ENCODE measurements at regions not wholly inside any gene's neighbourhood (a gene's known extent, or its start where the extent isn't known, plus 50 kb on each side); places are given as distances from the start of the nearest gene placed in this dataset.
A peak's percentile ranks its signal among the peaks of the same experiment; 100 is the strongest.

GRCh38 chr10:43982250-43982649 lies 333.6 kb upstream of the ZNF32 start:
- DNase-seq (ENCODE audit: low spot score) (no peak), ATAC-seq (no peak)

- DNase-seq (ENCODE audit: low spot score) (no peak), ATAC-seq (no peak)
Observed at GRCh38 chr10:43981696-43982095, 333.0 kb upstream of the ZNF32 start.

GRCh38 chr10:43981232-43981631 lies 332.6 kb upstream of the ZNF32 start:
- DNase-seq (ENCODE audit: low spot score) (no peak), ATAC-seq (no peak)

GRCh38 chr10:43980715-43981114 lies 332.0 kb upstream of the ZNF32 start:
- DNase-seq (ENCODE audit: low spot score) (no peak), ATAC-seq (no peak)

GRCh38 chr10:43980313-43980712 lies 331.6 kb upstream of the ZNF32 start:
- no peak for DNase-seq (ENCODE audit: low spot score)
- peak; percentile 11 for ATAC-seq

GRCh38 chr10:43979551-43979950 lies 330.9 kb upstream of the ZNF32 start:
- DNase-seq (ENCODE audit: low spot score) (no peak), ATAC-seq (no peak)

GRCh38 chr10:43978936-43979335 lies 330.3 kb upstream of the ZNF32 start:
- ATAC-seq (no peak), DNase-seq (ENCODE audit: low spot score) (no peak)

- DNase-seq (ENCODE audit: low spot score) (no peak), ATAC-seq (no peak)
Observed at GRCh38 chr10:43978091-43978490, 329.4 kb upstream of the ZNF32 start.

- DNase-seq (ENCODE audit: low spot score) = no peak
- ATAC-seq = no peak
Observed at GRCh38 chr10:43976292-43976691, 327.6 kb upstream of the ZNF32 start.

- DNase-seq (ENCODE audit: low spot score) = no peak
Observed at GRCh38 chr10:43973801-43974200, 325.1 kb upstream of the ZNF32 start.

GRCh38 chr10:43972976-43973647 lies 324.4 kb upstream of the ZNF32 start:
- DNase-seq (ENCODE audit: low spot score) = no peak
- no peak for ATAC-seq

More at GRCh38 chr10:43973801-43974200, 325.1 kb upstream of the ZNF32 start:
- no peak for ATAC-seq

GRCh38 chr10:43971981-43972380 lies 323.3 kb upstream of the ZNF32 start:
- ATAC-seq (no peak), DNase-seq (ENCODE audit: low spot score) (no peak)

- DNase-seq (ENCODE audit: low spot score) = no peak
- ATAC-seq = no peak
Observed at GRCh38 chr10:43971306-43971705, 322.6 kb upstream of the ZNF32 start.

- DNase-seq (ENCODE audit: low spot score) (no peak), ATAC-seq (no peak)
Observed at GRCh38 chr10:43970717-43971116, 322.0 kb upstream of the ZNF32 start.

GRCh38 chr10:43970018-43970698 lies 321.5 kb upstream of the ZNF32 start:
- ATAC-seq = no peak
- no peak for DNase-seq (ENCODE audit: low spot score)

GRCh38 chr10:43969506-43969905 lies 320.8 kb upstream of the ZNF32 start:
- ATAC-seq = no peak
- DNase-seq (ENCODE audit: low spot score) = no peak

GRCh38 chr10:43968961-43969360 lies 320.3 kb upstream of the ZNF32 start:
- DNase-seq (ENCODE audit: low spot score) (no peak), ATAC-seq (no peak)

GRCh38 chr10:43968076-43968475 lies 319.4 kb upstream of the ZNF32 start:
- ATAC-seq (no peak), DNase-seq (ENCODE audit: low spot score) (no peak)

GRCh38 chr10:43966571-43966965 lies 317.9 kb upstream of the ZNF32 start:
- ATAC-seq (no peak), DNase-seq (ENCODE audit: low spot score) (no peak)

GRCh38 chr10:43965918-43966570 lies 317.4 kb upstream of the ZNF32 start:
- no peak for ATAC-seq
- DNase-seq (ENCODE audit: low spot score) = peak; percentile 33

- DNase-seq (ENCODE audit: low spot score) = peak; percentile 28
- ATAC-seq = peak; percentile 46
Observed at GRCh38 chr10:43965033-43965917, 316.6 kb upstream of the ZNF32 start.

All from left lobe of liver (tissue), 2 donors.